Duodenal mucosa (tissue), 2 donors: ENCODE measurements at regions not wholly inside any gene's neighbourhood (a gene's known extent, or its start where the extent isn't known, plus 50 kb on each side); places are given as distances from the start of the nearest gene placed in this dataset.

ENCODE experiments used
- H3K27ac ChIP-seq: one replicate; pipeline ENCODE4 v1.7.0; 2013; ENCODE audit warnings: low read depth, low read length
- H3K27me3 ChIP-seq, 2 donors: one replicate each; pipeline ENCODE4 v1.7.0; 2013; ENCODE audit warnings: low read length in 2 of 2, control low read depth in 1 of 2; ENCODE audit not compliant: insufficient read depth in 2 of 2, control insufficient read depth in 1 of 2
- H3K36me3 ChIP-seq, 2 donors: one replicate each; pipeline ENCODE4 v1.7.0; 2013; ENCODE audit warnings: low read length in 2 of 2, control low read depth in 1 of 2; ENCODE audit not compliant: insufficient read depth in 2 of 2, control insufficient read depth in 1 of 2
- H3K4me1 ChIP-seq, 2 donors: one replicate each; pipeline ENCODE4 v1.7.0; 2013; ENCODE audit warnings: low read length in 2 of 2, control low read depth in 1 of 2; ENCODE audit not compliant: insufficient read depth in 2 of 2, control insufficient read depth in 1 of 2
- H3K4me3 ChIP-seq, 2 donors: one replicate each; pipeline ENCODE4 v1.7.0; 2013; ENCODE audit warnings: low read length in 2 of 2, low read depth in 1 of 2
- H3K9ac ChIP-seq, 2 donors: one replicate each; pipeline ENCODE4 v1.7.0; 2013; ENCODE audit warnings: low read length in 2 of 2, low read depth in 1 of 2
- H3K9me3 ChIP-seq, 2 donors: one replicate each; pipeline ENCODE4 v1.7.0; 2013; ENCODE audit warnings: low read length in 2 of 2, control low read depth in 1 of 2; ENCODE audit not compliant: control insufficient read depth in 1 of 2

DNA sequence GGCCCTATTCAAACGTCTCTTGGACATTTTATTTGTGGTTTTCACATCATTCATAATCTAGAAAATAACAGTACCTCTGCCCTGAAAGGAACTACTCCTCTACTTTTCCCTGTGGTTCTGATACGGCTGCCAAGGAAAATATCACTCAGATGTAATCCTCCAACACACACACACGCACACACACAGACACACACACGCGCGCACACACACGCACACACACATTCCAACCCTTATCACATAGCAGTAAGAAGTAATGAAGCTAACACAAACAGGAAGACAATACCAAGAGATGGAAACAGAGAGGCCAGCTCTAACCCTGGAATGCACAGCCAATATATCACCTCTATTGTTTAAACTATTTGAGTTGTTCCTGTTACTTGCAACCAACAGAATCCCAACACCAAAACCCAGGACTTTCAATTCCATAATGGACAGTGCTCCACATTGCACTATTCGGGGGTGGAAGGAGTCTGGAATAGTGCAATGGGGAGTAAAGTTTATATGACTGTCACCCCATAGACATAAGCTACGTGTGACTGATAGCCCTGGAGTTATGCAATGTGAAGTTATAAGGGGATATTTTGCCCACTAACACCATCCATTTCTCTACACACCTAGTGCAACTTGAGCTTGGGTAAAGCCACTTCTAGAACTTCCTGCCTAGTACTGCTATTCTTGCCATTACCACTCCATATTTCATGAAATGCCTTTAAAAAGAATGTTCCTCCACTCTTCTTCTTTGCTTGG, 71.3 kb upstream of the FNDC3B start:
- Histone ChIP-seq H3K36me3 (no peaks in the 10 kb centered on the region), H3K27ac (no peak overlapping the region), H3K27me3 (no peaks in the 10 kb centered on the region), H3K9ac (no peak overlapping the region), H3K9me3 (no peaks in the 10 kb centered on the region), H3K4me3 (no peak overlapping the region), H3K4me1 (peaks cover 0 to 8% of the 10 kb centered on the region in 2 donors)

DNA sequence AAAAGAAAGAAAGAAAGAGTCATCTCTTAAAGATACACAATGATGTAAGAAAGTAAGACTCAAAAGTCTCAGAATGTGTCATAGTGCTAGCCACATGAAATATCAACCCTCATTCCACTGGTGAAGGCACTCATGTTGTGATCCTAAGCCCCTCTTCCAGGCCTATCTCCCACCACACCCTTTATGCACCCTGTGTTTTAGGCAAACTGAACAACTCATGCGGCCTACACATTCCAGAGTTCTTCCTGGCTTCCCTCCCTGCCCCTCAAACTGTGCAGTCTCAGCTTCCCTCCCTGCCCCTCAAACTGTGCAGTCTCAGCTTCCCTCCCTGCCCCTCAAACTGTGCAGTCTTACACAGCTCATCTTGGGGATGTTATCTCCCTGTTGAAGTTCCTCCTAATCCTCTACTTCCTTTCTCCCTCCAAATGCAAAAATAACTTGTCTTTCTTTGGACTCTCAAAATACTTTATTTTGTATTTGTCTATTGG, 69.0 kb upstream of the FNDC3B start:
- H3K4me1 ChIP-seq, result peaks cover 0 to 8% of the 10 kb centered on the region in 2 donors
- H3K9me3 ChIP-seq, result no peaks in the 10 kb centered on the region
- H3K9ac ChIP-seq, result no peak overlapping the region
- H3K27ac ChIP-seq, result no peak overlapping the region
- H3K36me3 ChIP-seq, result no peaks in the 10 kb centered on the region
- H3K4me3 ChIP-seq, result no peak overlapping the region
- H3K27me3 ChIP-seq, result no peaks in the 10 kb centered on the region

DNA sequence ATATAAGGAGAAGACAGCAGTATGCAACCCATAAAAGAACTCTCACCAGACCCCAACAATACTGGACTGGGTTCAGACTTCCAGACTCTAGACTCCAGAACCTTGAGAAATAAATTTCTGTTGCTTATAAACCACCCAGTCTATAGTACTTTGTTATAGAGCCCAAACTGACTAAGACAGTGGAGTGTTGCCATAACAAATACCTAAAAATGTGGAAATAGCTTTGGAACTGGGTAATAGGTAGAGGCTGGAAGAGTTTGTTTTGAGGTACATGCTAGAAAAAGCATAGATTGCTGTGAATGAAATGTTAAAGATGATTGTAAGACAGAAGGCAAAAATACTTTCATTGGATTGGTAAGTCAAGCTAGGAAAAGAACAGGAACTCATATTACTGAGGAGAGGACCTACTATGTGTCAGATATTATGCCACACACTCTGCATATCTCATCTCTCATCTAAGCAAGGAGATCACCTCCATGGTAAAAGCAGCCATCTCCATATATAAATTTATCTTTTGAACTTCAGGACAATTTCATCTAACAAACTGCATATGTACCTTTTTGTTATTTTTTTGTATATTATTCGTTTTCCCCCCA, 67.4 kb upstream of the FNDC3B start:
- Histone ChIP-seq H3K36me3 (no peaks in the 10 kb centered on the region), H3K9me3 (no peaks in the 10 kb centered on the region), H3K27ac (no peak overlapping the region), H3K4me1 (peaks cover 1 to 5% of the 10 kb centered on the region in 2 donors), H3K4me3 (no peak overlapping the region), H3K9ac (no peak overlapping the region), H3K27me3 (no peaks in the 10 kb centered on the region)

DNA sequence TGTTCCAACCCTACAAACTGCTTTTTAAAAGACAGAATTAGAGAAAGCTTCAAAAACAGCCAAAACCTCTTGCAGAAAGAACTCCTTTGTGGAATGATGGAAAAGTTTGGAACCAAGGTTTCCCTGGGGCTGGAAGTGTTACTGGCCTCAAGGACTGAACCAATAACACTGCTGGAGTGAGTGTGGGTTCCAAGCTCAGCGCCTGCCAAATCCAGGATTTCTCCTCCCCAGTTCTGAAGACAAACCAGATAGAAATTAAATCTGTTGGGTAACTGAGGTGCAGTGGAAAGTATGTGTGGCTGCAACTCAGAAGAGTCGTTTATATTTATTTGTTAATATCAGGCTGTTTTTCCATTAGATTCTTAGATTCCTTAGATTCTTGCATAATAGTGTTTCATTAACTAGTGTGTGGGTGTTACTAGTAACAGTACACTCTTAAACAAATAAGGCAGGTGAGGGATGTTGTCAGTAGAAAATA, 66.5 kb upstream of the FNDC3B start:
- H3K27ac ChIP-seq, result no peak overlapping the region
- H3K4me3 ChIP-seq, result no peak overlapping the region
- H3K4me1 ChIP-seq, result peaks cover 0 to 5% of the 10 kb centered on the region in 2 donors
- H3K27me3 ChIP-seq, result no peaks in the 10 kb centered on the region
- H3K36me3 ChIP-seq, result no peaks in the 10 kb centered on the region
- no peak overlapping the region for H3K9ac ChIP-seq
- no peaks in the 10 kb centered on the region for H3K9me3 ChIP-seq

DNA sequence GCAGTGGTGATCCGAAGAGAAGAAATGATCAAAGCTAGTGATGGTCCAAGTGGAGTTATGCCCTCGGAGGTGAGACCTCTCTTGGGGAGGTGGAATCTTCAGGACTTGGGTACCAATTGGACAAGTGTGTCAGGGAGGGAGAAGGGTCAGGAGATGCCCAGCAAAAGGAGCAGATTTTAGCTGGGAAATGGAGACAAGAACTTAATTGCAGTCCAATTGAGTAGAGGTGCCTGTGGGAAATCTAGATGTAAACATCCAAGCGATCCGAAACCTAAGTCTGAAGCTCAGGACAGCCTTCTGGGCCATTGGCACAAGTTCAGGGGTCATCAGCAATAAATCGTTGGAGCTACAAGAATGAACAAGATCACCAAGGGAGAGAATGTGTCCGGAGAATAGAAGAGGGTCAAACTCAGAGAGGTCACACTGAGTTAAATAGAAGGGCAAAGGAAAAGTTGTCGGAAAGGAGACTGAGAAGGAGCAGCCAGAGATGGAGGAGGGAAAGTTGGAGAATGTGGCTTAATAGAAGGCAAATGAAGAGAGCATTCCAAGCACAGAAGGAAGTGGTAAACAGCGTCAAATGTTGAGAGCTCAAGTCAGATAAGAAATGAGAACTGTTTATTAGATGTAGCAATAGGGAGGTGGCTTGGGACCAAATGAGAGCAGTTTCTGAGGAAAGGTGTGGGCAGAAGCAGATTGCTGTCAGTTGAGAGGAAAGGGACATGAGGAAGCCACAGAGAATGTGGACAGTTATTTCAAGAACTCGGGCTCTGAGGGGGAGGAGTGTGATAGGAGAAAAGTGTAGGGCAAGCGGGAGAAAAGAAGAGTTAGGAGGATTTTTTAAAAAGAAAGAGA, 64.2 kb upstream of the FNDC3B start:
- Histone ChIP-seq H3K36me3 (no peaks in the 10 kb centered on the region), H3K4me1 (peaks cover 0 to 5% of the 10 kb centered on the region in 2 donors), H3K9ac (no peak overlapping the region), H3K9me3 (no peaks in the 10 kb centered on the region), H3K27me3 (no peaks in the 10 kb centered on the region), H3K4me3 (no peak overlapping the region), H3K27ac (no peak overlapping the region)

DNA sequence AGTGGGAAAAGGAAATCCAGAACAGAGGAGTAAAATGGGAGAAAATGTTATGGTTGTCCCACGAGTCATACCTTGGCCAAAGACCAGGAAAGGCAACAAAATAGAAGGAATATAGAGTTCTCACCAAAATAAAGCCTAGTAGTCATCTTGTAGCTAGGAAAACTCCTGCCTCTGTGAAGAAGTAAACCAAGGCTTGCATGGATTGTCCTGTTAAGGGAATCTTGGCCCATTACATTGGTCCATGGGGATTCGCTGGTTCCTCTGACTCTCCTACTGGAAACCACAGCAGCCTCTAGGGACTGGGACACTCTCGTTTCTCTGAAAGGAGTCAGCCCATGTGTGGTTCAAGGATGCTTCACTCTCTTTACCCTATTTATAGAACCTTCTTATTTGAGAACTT, 62.9 kb upstream of the FNDC3B start:
- no peak overlapping the region for H3K27ac ChIP-seq
- no peaks in the 10 kb centered on the region for H3K27me3 ChIP-seq
- peaks cover 0 to 5% of the 10 kb centered on the region in 2 donors for H3K4me1 ChIP-seq
- H3K9me3 ChIP-seq, result no peaks in the 10 kb centered on the region
- no peak overlapping the region for H3K4me3 ChIP-seq
- H3K36me3 ChIP-seq, result no peaks in the 10 kb centered on the region
- no peak overlapping the region for H3K9ac ChIP-seq

DNA sequence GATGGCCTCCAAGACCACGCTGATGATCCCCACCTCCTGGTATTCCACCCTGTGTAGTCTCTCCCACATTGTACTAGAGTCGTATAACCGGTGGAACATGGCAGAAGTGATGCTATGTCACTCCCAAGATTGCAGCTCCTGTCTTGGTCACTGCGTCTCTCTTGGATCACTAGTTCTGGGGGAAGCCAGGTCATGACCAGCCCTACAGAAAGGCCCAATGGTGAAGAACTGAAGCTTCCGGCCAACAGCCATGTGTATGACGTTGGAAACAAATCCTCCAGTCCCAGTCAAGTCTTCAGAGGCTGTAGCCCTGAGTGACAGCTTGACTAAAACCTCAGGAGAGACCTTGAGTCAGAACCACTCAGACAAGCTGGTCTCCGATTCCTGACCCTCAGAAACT, 61.9 kb upstream of the FNDC3B start:
- Histone ChIP-seq H3K27ac (no peak overlapping the region), H3K9me3 (no peaks in the 10 kb centered on the region), H3K36me3 (no peaks in the 10 kb centered on the region), H3K27me3 (no peaks in the 10 kb centered on the region), H3K4me3 (no peak overlapping the region), H3K4me1 (peaks cover 0 to 5% of the 10 kb centered on the region in 2 donors), H3K9ac (no peak overlapping the region)

DNA sequence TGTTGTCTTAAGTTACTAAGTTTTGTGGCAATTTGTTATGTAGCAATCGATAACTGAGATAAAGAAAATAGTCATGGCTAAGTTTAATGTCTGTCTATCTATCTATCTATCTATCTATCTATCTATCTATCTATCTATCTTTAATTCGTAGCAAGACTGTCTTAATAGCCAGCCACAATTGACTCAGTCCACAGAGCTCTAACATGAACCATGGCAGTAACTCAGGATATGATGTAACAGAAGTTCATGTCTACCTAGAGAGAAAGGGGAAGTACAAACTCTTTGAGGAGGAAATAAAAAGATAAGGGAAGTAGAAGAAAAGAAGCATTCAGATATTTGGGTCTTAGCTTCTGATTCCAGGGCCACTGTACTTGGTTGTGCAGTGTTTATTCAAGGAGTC, 61.5 kb upstream of the FNDC3B start:
- Histone ChIP-seq H3K9ac (no peak overlapping the region), H3K4me1 (peaks cover 0 to 5% of the 10 kb centered on the region in 2 donors), H3K4me3 (no peak overlapping the region), H3K27me3 (no peaks in the 10 kb centered on the region), H3K36me3 (no peaks in the 10 kb centered on the region), H3K27ac (no peak overlapping the region), H3K9me3 (no peaks in the 10 kb centered on the region)

DNA sequence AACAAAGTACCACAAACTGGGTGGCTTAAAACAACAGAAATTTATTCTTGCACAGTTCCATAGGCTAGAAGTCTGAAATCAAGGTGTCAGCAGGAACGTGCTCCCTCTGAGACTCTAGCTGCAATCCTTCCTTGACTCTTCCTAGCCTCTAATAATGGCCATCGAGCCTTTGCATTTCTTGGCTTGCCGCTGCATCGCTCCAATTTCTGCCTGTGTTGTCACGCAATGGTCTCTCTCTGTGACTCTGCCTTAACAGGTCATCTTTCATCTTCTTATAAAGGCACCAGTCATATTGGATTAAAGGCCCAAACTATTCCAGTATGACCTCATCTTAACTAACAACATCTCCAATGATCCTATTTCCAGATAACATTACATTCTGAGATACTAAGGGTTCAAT, 61.0 kb upstream of the FNDC3B start:
- Histone ChIP-seq H3K9me3 (no peaks in the 10 kb centered on the region), H3K9ac (no peak overlapping the region), H3K27ac (no peak overlapping the region), H3K4me3 (no peak overlapping the region), H3K4me1 (peaks cover 0 to 5% of the 10 kb centered on the region in 2 donors), H3K36me3 (no peaks in the 10 kb centered on the region), H3K27me3 (no peaks in the 10 kb centered on the region)

DNA sequence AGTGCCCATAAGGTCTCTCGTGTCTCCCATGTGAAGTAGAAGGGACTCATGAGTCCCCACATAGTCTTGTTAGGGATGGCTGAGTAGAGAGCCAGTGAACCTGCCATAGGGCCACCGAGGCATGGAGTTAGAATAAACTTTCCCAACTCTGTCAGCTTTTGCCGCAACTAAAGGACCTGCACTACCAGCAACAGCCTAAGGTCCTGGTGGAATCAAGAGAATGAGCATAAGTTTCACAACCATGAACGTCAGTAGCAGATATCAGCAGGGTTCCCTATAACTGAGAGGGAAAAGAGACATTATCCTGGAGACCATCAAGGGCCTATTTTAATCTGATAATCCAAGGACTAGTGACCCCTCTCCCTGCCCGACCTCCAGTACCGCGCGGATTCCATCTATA, 60.3 kb upstream of the FNDC3B start:
- Histone ChIP-seq H3K4me3 (no peak overlapping the region), H3K27me3 (no peaks in the 10 kb centered on the region), H3K4me1 (peaks cover 0 to 5% of the 10 kb centered on the region in 2 donors), H3K36me3 (no peaks in the 10 kb centered on the region), H3K9me3 (no peaks in the 10 kb centered on the region), H3K9ac (no peak overlapping the region), H3K27ac (no peak overlapping the region)
